ENCODE measurements at regions not wholly inside any gene's neighbourhood (a gene's known extent, or its start where the extent isn't known, plus 50 kb on each side); places are given as distances from the start of the nearest gene placed in this dataset.

DNA sequence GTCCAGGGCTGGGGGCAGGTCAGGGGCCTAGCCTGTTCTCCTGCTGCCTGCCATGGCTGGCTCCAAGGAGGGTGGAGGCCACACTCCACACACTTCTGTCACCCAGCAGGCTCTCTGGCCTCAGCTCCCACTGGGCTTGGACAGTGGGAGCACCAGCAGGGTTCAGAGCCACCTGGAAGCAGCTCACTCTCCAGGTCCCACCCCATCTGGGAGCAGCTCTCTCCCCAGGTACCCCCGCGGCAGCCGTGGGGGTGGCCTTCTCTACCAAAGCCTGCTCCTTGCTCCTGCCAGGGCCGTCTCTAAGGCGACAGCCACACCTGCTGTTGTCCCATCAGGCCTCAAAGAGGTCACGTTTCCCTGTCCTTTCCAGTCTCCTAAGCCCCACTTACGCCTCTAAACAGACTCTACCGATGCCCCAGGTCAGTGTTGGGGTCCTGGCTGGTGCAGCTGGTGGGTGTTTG is 142.5 kb upstream of the RET start:
- FAIRE-seq, result no peak
- TF ChIP-seq POLR2A (IDR thresholded peaks at IDR 0.05; ENCODE audit: low read depth, low read length), result no peak
- TF ChIP-seq POLR2AphosphoS5 (IDR thresholded peaks at IDR 0.05; ENCODE audit: low read depth, low read length), result no peak
- no peak for TF ChIP-seq TAF1 (IDR thresholded peaks at IDR 0.05; ENCODE audit: borderline replicate concordance, low read depth, low read length)
- no peak for DNase-seq (ENCODE audit: insufficient read length)

DNA sequence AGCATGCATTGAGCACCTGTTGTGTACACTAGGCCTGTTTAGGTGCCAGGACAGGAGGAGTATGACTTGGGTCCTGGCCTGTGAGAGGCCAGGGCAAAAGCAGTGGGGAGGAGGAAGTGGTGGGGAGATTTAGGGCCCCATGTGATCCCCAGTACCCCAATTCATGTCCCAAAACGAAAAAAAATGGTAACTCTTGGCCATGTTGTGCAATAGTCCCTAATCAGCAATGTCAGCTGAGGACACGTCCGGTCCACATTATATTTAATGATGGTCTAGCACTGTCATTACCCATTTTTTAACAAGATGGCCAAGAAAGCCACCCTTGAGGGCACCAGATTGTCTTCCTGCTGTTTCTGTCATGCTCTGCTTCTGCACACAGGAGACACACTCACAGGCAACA is 142.0 kb upstream of the RET start:
- DNase-seq (ENCODE audit: insufficient read length) (no peak), FAIRE-seq (no peak)
- no peak for TF ChIP-seq TAF1 (IDR thresholded peaks at IDR 0.05; ENCODE audit: borderline replicate concordance, low read depth, low read length)
- no peak for TF ChIP-seq POLR2A (IDR thresholded peaks at IDR 0.05; ENCODE audit: low read depth, low read length)
- no peak for TF ChIP-seq POLR2AphosphoS5 (IDR thresholded peaks at IDR 0.05; ENCODE audit: low read depth, low read length)

DNA sequence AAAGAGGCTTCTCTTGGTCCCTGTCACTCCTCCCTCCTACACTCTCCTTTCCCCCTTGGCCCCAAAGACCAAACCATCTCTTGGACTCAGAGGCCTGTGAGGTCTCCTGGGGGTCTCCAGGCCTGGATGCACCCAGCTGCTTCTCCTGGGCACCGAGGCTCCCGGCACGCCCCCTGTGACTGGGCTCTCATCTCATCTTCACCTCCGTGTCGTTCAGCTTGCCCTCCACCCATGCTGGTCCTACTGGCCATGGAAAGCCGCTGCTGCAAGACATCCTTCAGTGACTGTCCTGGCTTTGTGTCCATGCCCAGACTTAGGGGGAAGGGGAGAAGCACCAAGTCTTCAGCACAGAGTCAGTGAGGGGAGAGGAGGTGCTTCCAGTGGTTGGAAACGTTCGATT is 141.4 kb upstream of the RET start:
- no peak for TF ChIP-seq POLR2AphosphoS5 (IDR thresholded peaks at IDR 0.05; ENCODE audit: low read depth, low read length)
- no peak for TF ChIP-seq POLR2A (IDR thresholded peaks at IDR 0.05; ENCODE audit: low read depth, low read length)
- no peak for TF ChIP-seq TAF1 (IDR thresholded peaks at IDR 0.05; ENCODE audit: borderline replicate concordance, low read depth, low read length)
- FAIRE-seq, result no peak
- DNase-seq (ENCODE audit: insufficient read length), result no peak

DNA sequence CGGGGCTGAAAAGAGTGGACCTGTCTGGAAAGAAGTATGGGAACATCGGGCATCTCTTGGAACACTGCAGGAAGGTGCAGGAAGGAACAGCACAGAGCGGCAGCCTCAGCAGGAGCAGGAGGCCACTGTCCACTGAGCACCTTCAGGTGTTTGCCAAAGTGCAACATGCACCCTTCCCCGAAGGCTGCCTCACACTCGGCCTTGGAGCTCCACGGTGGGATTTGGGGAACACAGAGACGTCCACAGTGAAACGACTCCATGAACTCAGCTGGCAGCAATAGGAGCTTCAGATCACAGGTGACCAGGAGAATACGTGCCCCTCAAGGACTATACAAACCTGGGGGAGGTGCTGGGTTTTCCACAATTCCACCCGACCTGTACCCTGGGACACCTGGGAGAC is 140.3 kb upstream of the RET start:
- FAIRE-seq (no peak), DNase-seq (ENCODE audit: insufficient read length) (no peak)
- TF ChIP-seq POLR2A (IDR thresholded peaks at IDR 0.05; ENCODE audit: low read depth, low read length) (no peak), POLR2AphosphoS5 (IDR thresholded peaks at IDR 0.05; ENCODE audit: low read depth, low read length) (no peak), TAF1 (IDR thresholded peaks at IDR 0.05; ENCODE audit: borderline replicate concordance, low read depth, low read length) (no peak)

GRCh38 chr10:42937048-42937447 is 139.8 kb upstream of the RET start:
- TF ChIP-seq POLR2AphosphoS5 (IDR thresholded peaks at IDR 0.05; ENCODE audit: low read depth, low read length) (no peak), TAF1 (IDR thresholded peaks at IDR 0.05; ENCODE audit: borderline replicate concordance, low read depth, low read length) (no peak), POLR2A (IDR thresholded peaks at IDR 0.05; ENCODE audit: low read depth, low read length) (no peak)
- DNase-seq (ENCODE audit: insufficient read length) (no peak), FAIRE-seq (no peak)

GRCh38 chr10:42937649-42938180 is 139.2 kb upstream of the RET start:
- DNase-seq (ENCODE audit: insufficient read length), result no peak
- no peak for FAIRE-seq
- TF ChIP-seq POLR2AphosphoS5 (IDR thresholded peaks at IDR 0.05; ENCODE audit: low read depth, low read length) (no peak), TAF1 (IDR thresholded peaks at IDR 0.05; ENCODE audit: borderline replicate concordance, low read depth, low read length) (no peak), POLR2A (IDR thresholded peaks at IDR 0.05; ENCODE audit: low read depth, low read length) (no peak)

DNA sequence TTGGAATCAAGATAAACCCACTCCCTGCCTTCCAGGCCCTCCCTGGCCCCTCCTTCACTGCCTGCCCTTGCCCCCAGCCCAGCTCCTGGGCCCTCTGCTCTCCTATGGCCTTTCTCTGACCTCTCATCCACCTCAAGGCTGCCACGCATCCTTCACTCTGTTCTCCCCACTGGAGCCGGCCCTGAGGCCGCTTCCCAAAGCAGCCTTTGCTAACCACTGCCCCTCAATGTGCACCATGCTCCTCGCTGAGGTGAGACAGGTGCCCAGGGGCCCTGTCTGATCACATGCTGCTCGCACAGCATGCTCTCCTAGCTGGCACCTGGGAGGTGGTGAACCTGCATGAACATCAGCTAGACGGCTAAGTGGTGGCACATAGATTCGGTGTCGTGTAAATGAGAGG is 138.5 kb upstream of the RET start:
- TF ChIP-seq POLR2AphosphoS5 (IDR thresholded peaks at IDR 0.05; ENCODE audit: low read depth, low read length) (no peak), POLR2A (IDR thresholded peaks at IDR 0.05; ENCODE audit: low read depth, low read length) (no peak), TAF1 (IDR thresholded peaks at IDR 0.05; ENCODE audit: borderline replicate concordance, low read depth, low read length) (no peak)
- no peak for DNase-seq (ENCODE audit: insufficient read length)

DNA sequence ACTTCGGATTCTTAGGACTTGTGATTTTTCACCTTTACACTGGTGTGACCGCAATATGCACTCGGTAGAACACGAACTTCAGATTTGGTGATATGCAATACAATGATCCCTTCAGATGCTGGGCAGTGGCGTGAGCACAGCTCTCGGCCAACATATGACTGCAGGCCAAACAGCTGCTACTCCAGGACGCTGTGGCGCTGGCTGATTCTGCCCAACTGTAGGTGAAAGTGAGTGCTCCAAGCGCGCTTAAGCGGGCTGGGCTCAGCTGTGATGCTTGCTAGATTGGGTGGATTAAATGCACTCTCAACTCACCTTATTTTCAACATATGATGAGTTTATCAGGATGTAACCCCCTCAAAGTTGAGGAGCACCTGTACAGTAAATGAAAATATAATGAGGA is 137.6 kb upstream of the RET start:
- TF ChIP-seq POLR2AphosphoS5 (IDR thresholded peaks at IDR 0.05; ENCODE audit: low read depth, low read length) (no peak), POLR2A (IDR thresholded peaks at IDR 0.05; ENCODE audit: low read depth, low read length) (no peak), TAF1 (IDR thresholded peaks at IDR 0.05; ENCODE audit: borderline replicate concordance, low read depth, low read length) (no peak)
- no peak for FAIRE-seq
- no peak for DNase-seq (ENCODE audit: insufficient read length)

More for the DNA sequence above, 138.5 kb upstream of the RET start:
- FAIRE-seq, result no peak

- TF ChIP-seq POLR2A (IDR thresholded peaks at IDR 0.05; ENCODE audit: low read depth, low read length) (no peak), POLR2AphosphoS5 (IDR thresholded peaks at IDR 0.05; ENCODE audit: low read depth, low read length) (no peak), TAF1 (IDR thresholded peaks at IDR 0.05; ENCODE audit: borderline replicate concordance, low read depth, low read length) (no peak)
- no peak for FAIRE-seq
- DNase-seq (ENCODE audit: insufficient read length), result no peak
These were observed 137.0 kb upstream of the RET start for GRCh38 chr10:42939685-42940366.

DNA sequence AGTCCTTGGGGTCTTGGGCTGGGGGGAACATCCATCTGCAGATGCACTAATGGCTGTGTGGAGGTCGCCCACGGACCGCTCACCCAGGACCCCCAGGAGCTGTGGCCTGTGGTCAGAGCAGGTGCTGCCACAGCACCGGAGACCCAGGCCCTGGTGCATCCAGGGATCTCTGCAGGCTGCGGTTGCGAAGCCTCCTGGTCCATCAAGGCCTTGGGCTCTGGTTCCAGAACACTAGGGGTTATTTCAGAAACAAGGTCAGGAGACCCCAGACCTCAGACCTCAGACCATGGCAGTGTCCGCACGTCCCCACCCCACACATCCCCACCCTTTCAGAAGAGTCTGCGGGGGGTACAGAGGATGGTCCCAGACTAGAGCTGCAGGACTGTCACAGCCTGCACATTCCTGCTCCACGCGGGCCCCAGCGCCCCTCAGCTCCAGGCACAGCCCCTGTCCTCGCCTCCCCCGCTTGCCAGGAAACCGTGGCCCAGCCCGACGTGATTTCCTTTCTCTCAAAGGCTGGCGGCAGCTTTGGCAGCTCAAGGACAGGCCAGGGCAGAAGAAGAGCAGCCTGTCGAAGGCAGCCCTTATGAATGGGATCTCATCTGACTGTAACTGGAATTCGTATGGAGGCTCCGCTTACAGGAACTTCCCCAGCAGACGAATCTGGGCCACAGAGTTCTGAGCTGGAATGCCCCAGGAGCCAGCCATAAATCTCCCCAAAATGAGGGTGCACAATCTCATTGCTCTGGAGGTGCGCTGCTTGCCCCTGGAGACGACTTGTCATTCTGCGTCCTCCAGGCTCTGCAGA is 136.2 kb upstream of the RET start:
- FAIRE-seq (no peak), DNase-seq (ENCODE audit: insufficient read length) (no peak)
- TF ChIP-seq POLR2A (IDR thresholded peaks at IDR 0.05; ENCODE audit: low read depth, low read length) (no peak), TAF1 (IDR thresholded peaks at IDR 0.05; ENCODE audit: borderline replicate concordance, low read depth, low read length) (no peak), POLR2AphosphoS5 (IDR thresholded peaks at IDR 0.05; ENCODE audit: low read depth, low read length) (no peak)

DNA sequence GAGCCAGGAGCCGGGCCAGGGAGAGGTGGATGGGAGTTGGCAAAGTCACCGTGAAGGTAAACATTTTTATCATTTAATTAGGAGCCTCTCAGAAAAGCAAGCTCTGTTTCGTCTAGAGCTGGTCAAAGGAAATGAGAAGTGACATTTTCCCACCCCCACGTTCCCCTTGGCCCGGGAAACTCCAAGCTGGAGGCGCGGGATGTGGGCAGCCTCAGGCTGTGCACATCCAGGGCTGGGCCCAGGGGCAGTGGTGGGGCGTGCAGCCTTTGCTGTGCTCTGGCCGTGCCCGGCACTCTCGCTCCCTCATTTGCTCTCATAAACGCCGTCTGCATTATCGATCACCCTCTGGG is 135.6 kb upstream of the RET start:
- DNase-seq (ENCODE audit: insufficient read length) (no peak), FAIRE-seq (no peak)
- TF ChIP-seq POLR2AphosphoS5 (IDR thresholded peaks at IDR 0.05; ENCODE audit: low read depth, low read length), result no peak

- FAIRE-seq (no peak), DNase-seq (ENCODE audit: insufficient read length) (no peak)
- TF ChIP-seq POLR2AphosphoS5 (IDR thresholded peaks at IDR 0.05; ENCODE audit: low read depth, low read length) (no peak), TAF1 (IDR thresholded peaks at IDR 0.05; ENCODE audit: borderline replicate concordance, low read depth, low read length) (no peak), POLR2A (IDR thresholded peaks at IDR 0.05; ENCODE audit: low read depth, low read length) (no peak)
These were observed 135.1 kb upstream of the RET start for GRCh38 chr10:42941790-42942189.

Data from GM12892 (cell line).